ENCODE measurements at regions not wholly inside any gene's neighbourhood (a gene's known extent, or its start where the extent isn't known, plus 50 kb on each side); places are given as distances from the start of the nearest gene placed in this dataset.

GRCh38 chr3:148187296-148187695 lies 510.4 kb upstream of the AGTR1 start:
- DNase-seq, result no peak

GRCh38 chr3:148190441-148190990 lies 507.2 kb upstream of the AGTR1 start:
- no peak for DNase-seq

DNA sequence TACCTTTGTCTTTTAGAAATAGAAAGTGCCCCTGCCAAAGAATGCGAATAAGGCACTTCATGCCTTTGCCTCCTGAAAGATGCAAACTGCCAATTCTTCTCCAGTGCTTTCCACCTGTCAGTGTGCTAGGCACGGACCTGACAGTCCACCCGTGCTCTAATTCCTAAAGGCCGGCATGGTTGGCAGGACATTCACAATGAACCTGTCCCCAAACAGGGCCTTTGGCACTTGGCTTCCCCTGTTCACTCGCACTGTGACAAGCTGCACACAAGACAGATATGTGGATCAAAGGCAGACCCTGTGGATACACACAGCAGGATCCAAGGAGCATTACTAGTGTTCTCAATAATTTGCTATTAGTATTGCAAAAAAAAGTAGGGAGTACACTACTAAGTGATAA lies 505.7 kb upstream of the AGTR1 start:
- no peak for DNase-seq

DNA sequence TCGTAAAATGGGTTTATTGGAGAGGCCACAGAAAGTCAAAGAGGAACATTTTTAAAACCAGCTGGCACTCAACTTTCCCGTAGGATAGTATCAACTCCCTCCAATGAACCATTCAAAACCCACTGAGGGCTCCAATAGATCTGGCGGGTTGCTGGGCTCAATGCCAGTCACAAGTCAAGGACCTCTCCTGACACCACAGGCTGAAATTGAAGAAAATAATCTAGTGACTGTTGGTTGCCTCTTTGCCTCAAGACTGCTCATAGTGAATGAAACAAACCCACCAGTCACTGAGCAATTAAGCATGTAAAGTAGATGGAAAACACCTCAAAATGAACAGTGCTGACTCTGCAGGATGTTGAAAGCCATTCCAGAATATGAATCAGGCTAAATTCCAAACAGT lies 500.6 kb upstream of the AGTR1 start:
- DNase-seq, result no peak

DNA sequence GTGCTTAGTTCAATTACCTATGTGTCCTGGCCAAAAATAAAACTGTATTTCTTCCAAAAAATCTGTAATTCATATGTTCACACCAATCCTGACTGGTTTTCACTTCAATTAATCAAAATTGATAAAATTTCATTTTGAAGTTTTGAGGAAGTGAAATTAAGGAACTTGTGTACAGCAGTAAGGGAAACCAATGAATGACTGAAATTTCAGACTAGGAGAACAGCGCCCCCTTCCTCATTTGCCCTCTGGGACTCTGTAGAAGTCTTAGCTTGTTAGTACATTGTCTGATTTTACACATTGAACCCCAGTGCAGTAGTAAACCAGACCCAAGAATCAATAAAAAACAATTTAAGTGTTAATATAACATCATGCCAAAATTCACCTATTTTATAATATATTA lies 495.3 kb upstream of the AGTR1 start:
- DNase-seq, result no peak

DNA sequence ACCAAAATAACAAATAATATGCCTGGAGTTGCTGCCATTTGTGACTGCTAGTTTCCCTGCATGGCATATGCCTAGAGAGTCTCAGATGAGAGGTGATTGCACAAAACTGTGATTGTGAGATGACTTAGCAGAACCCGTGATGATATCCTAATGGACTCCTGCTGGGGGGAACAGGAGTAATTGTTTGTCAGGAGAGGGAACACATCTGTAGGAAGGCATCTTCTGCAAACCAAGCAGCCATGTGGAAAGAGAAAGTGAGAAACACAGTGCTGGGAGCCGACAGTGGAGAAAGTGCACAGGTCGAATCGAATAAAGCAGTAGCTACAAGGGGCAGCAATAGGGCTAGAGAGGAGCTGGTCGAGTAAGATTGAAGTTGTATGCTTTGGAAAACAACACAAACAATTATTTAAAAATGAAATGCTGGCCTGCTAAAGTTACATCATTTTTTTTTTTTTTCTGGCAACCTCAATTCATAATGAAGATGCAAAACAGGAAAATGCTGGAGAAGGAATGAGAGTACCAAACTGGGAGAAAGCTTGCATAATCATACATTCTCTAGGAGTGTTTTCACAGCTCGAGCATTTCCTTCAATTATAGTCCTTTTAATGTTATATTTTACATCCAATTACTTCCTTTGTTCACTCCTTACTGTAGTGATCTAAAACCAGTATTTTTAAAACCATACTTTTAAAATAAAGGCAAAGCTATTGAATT lies 494.2 kb upstream of the AGTR1 start:
- DNase-seq, result no peak

GRCh38 chr3:148204131-148204530 lies 493.6 kb upstream of the AGTR1 start:
- DNase-seq, result no peak

GRCh38 chr3:148205977-148206376 lies 491.7 kb upstream of the AGTR1 start:
- DNase-seq, result no peak

DNA sequence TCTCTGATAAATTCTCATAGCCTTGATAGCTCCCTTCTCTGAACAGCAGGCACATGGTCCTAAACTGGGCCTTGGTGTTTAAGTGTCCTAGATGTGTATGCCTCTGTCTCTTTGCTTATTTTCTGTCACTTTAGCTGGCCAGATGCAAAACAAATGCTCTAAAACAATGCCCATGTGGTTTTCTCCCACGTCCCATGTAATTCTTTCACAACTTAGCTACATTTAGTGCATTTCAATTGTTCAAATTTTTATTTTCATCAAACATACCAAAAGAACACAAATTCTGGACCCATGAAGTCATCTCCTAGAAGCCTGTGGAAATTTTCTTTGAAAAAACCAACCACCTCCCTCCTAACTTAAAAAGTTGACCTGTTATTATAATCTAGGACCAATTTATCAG lies 491.3 kb upstream of the AGTR1 start:
- DNase-seq, result no peak

DNA sequence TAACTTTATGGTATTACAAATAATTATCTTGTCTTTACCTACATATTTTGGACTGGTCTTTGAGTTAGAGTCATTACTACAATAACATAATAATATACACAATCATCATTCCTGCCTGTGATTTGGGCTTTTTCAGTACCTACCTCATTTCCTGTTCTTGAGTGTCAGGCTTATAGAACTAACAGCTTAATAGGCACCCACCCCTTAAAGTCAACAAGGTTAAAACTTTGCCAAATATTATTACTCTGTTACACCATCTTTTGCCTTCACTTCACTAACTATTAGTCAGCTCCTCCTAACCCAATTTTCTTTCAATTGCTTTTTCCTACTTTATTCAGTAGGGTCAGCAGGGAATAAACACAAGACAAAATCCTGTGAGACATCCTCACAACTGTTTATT lies 488.7 kb upstream of the AGTR1 start:
- no peak for DNase-seq

DNA sequence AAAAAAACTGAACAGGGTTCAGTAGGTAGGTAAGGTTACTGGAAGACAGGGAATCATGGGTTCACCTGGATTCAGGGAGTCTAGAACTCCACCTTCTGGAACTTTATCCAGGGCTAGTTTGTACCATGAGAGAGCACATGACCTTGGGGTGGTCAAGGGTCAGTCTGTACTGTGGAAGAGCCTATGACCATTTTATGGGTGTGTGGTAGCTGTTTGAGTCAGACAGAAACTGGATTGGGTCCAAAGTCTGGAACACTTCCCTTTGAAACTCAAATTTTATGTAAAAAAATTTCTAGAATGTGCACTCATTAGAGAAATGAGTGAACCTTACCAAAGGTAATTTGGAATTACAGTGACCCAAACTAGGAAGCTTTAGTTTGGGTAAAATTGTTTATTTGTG lies 486.0 kb upstream of the AGTR1 start:
- DNase-seq, result peak; percentile 61

DNA sequence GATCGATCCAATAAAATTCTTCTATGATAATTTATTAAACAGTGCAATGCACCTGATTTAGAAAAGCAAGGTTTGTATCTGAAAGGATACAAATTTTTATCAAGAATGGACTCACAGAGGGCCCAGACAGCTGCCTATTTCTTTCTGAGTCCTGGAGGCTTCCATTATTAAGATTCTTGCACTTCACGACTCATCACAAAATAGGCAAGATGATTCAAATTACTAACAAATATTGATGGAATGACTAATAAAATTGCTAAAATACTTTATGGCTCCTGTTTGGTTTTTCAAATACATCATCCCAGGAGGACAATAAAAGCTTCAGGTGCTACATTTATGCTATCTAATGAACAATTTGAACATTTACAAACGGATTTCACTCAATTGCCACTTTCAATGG lies 483.0 kb upstream of the AGTR1 start:
- DNase-seq, result peak; percentile 54

DNA sequence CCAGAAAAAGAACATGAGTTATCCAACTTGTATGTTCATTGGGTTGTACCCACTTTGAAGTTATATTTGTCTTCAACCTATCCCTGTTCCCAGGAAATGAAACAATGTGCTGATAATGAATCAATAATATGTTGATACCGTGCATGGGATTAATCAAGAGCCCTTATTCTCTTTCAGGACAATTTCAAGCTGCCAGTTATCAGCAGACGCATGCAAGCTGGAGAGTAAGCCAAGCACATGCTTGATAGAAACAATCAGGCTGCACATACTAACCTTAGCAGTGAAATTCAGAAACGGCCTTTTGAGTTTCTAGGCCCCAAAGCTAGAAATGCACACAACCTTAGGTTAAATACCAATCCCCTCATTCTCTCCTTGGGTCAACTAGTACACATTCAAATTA lies 480.4 kb upstream of the AGTR1 start:
- no peak for DNase-seq

DNA sequence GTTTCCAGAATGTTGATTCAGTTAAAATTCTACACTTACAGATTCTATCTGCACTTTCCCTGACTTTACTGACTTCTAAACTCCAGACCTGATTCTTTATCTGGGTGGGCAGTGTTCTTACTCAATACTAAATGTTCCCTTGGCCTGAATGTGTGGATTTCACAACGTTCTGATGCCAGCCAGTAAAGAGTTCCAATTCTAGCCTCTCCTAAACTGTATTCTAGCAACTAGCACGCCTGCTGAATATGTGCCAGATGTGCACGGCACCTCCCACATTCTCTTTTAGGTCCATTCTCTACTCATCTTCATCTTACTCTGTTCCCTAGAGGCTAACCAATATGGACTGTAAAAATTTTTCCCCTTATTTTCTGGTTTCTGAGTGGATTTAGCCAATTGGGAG lies 479.5 kb upstream of the AGTR1 start:
- DNase-seq, result no peak

DNA sequence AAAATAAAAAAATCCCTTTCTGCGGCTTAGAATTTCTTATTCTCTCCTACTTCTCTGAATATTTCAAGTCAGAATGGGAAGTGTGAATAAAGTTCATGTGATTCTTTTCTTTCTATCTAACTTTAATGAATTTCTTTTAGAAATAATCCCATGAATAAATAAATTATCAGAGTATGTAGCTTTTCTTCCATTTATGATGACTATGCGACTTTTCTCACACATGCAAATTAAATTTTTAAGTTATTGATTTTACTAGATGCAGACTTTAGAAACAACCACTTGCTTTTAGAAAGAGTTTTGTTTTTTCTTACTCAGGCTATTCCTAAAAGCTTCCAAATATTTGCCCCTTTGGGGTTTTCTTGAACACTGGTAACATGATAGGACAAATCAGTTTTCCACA lies 477.7 kb upstream of the AGTR1 start:
- no peak for DNase-seq

GRCh38 chr3:148221303-148221702 lies 476.4 kb upstream of the AGTR1 start:
- DNase-seq, result no peak

DNA sequence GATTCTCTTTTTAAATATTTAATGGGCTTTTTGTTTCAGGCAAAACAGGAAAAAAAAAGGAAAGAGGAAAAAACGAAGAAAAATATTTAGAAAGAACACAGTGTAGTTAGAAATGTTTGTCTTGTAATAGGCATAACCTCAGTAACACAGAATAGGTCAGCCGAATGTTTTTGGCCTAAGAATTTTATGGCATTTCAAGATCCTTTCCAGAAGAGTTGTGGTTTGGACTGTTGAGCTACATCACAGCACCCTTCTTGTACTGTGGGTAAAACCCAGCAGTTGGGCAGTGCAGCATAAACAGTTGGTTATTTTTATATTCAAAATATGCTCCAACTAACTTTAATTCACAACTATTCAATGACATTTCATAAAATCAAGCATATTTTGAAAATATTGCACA lies 474.4 kb upstream of the AGTR1 start:
- no peak for DNase-seq

GRCh38 chr3:148226246-148226645 lies 471.5 kb upstream of the AGTR1 start:
- no peak for DNase-seq

- peak; percentile 34 for DNase-seq
These were observed 470.2 kb upstream of the AGTR1 start for GRCh38 chr3:148227534-148227933.

DNA sequence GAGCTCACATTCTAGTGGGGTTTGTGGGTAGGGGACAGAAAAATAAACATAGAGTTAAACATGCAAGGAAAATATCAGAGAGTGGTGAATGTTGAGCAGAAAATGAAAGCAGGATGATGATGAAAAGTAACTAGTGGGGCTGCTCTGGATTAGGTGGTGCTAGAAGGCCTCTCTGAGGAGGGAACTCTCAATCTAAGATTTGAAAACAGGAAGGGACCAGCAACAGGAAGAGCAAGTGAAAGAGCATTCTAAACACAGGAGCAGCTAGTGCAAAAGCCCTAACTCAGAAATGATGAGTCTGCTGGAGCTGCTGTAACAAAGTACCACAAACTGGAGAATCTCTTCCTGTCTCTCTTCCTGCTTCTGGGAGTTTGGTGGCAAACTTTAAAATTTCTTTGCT lies 468.6 kb upstream of the AGTR1 start:
- no peak for DNase-seq

- no peak for DNase-seq
These were observed 467.2 kb upstream of the AGTR1 start for GRCh38 chr3:148230473-148230872.

DNA sequence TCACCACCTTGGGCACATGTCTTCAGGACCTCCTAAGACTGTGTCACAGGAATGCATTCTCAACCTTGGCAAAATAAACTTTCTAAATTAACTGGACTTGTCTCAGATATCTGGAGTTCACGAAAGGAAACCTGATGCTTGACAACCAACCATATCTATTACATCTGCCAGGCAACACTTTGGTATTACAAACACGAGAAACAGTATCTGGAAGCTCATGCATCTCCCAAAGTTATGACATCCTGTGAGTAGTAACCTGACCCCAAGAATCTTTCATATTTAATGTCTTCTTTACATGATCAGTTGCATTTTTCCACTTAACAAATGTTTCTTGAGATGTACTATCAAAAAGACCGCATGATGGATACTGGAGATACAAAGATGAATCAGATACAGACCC lies 465.3 kb upstream of the AGTR1 start:
- no peak for DNase-seq

- peak; percentile 65 for DNase-seq
These were observed 464.3 kb upstream of the AGTR1 start for GRCh38 chr3:148233403-148233802.

- no peak for DNase-seq
These were observed 463.2 kb upstream of the AGTR1 start for GRCh38 chr3:148234536-148234935.

- no peak for DNase-seq
These were observed 462.1 kb upstream of the AGTR1 start for GRCh38 chr3:148235566-148235965.

Measured in EL (cell line).